ENCODE measurements at regions not wholly inside any gene's neighbourhood (a gene's known extent, or its start where the extent isn't known, plus 50 kb on each side); places are given as distances from the start of the nearest gene placed in this dataset.

DNA sequence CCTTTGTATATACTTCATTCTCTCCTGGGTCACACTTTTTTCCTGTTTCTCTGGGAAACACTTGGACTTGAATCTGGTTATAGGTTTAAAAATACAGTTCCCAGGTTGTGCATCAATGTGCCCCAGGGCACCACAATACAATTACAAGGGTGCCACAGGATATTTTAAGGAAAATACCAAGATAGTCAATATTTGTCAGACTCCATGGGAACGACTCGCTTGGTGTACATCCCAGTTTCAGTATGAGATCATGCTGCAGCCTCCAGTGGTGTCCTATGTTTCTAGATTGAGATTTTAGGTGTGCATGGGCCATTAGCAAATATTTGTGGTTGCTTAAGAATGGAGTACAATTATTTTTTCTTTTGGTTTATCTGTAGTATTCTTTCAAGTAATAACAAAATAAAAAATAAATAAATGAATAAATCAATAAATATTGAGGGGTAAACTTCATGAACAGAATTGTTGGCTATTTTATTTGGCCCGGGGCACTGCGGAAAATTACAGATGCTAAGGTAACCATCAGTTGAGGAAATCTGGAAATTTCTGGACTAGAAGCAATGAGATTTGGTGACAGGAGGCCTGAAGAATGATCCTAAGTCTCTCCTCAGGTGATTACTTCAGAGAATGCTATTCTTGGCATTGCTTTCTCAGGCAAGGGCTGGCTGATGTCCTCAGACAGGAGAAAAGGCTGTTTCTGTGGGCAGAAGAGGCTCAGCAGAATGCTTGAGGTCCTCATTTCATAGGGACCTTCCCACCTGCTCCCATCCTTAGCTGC, 649.3 kb upstream of the SOX11 start:
- Histone ChIP-seq H3K27me3 (no peaks in the 10 kb centered on the region), H3K4me3 (no peak overlapping the region), H3K27ac (no peak overlapping the region), H3K4me1 (no peaks in the 10 kb centered on the region), H3K9me3 (no peaks in the 10 kb centered on the region), H3K36me3 (ENCODE audit: low read depth, missing control alignments) (no peaks in the 10 kb centered on the region)
- 86 to 94% methylated on average over 4 of the region's 4 CpGs for whole genome bisulfite sequencing, 2 donors
- DNase-seq, result no peak
- TF ChIP-seq, protein P1, sequence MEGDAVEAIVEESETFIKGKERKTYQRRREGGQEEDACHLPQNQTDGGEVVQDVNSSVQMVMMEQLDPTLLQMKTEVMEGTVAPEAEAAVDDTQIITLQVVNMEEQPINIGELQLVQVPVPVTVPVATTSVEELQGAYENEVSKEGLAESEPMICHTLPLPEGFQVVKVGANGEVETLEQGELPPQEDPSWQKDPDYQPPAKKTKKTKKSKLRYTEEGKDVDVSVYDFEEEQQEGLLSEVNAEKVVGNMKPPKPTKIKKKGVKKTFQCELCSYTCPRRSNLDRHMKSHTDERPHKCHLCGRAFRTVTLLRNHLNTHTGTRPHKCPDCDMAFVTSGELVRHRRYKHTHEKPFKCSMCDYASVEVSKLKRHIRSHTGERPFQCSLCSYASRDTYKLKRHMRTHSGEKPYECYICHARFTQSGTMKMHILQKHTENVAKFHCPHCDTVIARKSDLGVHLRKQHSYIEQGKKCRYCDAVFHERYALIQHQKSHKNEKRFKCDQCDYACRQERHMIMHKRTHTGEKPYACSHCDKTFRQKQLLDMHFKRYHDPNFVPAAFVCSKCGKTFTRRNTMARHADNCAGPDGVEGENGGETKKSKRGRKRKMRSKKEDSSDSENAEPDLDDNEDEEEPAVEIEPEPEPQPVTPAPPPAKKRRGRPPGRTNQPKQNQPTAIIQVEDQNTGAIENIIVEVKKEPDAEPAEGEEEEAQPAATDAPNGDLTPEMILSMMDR (IDR thresholded peaks at IDR 0.05), result no peak
- TF ChIP-seq POLR2A (IDR thresholded peaks at IDR 0.05), result no peak
- intact Hi-C loops (cut with DNase I; ENCODE audit: low total_unique reads), result no loop called here

DNA sequence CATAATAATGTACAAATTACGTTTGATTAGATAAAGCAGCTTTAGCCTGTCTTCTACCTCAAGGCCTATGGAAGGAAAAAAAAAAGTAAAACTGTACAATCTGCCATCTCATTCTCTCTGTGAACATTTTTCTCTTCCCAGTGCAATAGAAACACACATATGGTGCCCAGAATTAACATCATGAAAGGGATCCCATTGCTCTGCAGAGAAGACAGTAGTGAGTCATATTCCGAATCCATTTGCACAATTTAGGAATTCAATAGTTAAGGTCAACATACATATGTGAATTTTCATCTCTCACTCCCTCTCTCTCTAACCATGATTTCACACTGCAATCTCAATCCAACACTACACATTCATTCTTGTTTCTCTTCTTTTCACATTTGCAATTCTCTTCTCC, 640.9 kb upstream of the SOX11 start:
- TF ChIP-seq, protein P1 (IDR thresholded peaks at IDR 0.05), result no peak
- no peak for TF ChIP-seq POLR2A (IDR thresholded peaks at IDR 0.05)
- DNase-seq, result no peak
- no peaks in the 10 kb centered on the region for H3K36me3 ChIP-seq (ENCODE audit: low read depth, missing control alignments)
- no peak overlapping the region for H3K4me3 ChIP-seq
- H3K4me1 ChIP-seq, result no peaks in the 10 kb centered on the region
- no peaks in the 10 kb centered on the region for H3K9me3 ChIP-seq
- H3K27ac ChIP-seq, result no peak overlapping the region
- H3K27me3 ChIP-seq, result no peaks in the 10 kb centered on the region
- intact Hi-C loops (cut with DNase I; ENCODE audit: low total_unique reads), result no loop called here
- WGBS, 2 donors, result 72 to 76% methylated on average over 2 of the region's 2 CpGs

DNA sequence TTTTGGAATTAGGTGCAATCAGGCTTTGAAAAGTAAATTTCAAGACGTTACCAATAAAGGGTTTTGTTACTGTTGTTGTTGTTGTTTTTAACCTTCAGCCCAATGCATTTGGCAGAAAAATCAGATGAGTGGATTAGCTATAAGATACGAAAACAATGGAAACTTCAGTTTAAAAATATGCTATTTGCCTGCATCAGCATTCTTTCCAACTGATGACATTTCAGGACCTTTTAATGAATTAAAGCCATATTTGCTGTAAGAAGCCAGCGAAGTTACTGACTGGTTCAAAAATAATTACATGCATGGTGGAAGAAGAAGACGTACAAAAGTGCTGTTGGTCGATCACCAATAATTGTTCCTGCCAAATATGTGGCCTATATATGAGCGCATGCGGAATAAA, 639.3 kb upstream of the SOX11 start:
- intact Hi-C loops (cut with DNase I; ENCODE audit: low total_unique reads), result no loop called here
- Histone ChIP-seq H3K4me1 (no peaks in the 10 kb centered on the region), H3K36me3 (ENCODE audit: low read depth, missing control alignments) (no peaks in the 10 kb centered on the region), H3K27ac (no peak overlapping the region), H3K9me3 (no peaks in the 10 kb centered on the region), H3K27me3 (no peaks in the 10 kb centered on the region), H3K4me3 (no peak overlapping the region)
- TF ChIP-seq, protein P1 (IDR thresholded peaks at IDR 0.05), result no peak
- TF ChIP-seq POLR2A (IDR thresholded peaks at IDR 0.05), result no peak
- 89 to 91% methylated on average over 7 of the region's 7 CpGs for WGBS, 2 donors
- no peak for DNase-seq

DNA sequence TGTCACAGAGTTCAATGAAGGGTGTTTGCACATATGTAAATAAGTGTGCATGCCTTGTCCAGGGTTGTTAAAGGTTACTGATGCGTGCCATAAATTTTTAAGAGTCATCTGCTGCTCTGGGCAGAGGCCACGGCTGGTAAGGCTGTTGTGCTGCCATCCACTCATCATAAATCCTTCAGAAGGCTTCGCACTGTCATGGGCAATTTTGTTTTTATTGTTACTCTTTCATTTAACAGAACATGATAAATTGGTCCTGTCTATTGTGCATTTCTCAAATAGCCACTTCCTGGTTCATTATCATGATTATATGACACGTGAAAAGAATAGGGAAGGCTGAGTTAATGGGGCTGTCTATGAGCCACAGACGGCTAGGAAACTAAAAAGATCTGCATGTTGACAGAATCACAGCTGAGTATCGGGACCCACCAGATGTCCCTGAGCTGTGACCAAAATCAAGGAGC, 634.3 kb upstream of the SOX11 start:
- no peaks in the 10 kb centered on the region for H3K4me1 ChIP-seq
- no peaks in the 10 kb centered on the region for H3K27me3 ChIP-seq
- H3K4me3 ChIP-seq, result no peak overlapping the region
- no peak for DNase-seq
- intact Hi-C loops (cut with DNase I; ENCODE audit: low total_unique reads), result no loop called here
- H3K27ac ChIP-seq, result no peak overlapping the region
- no peaks in the 10 kb centered on the region for H3K36me3 ChIP-seq (ENCODE audit: low read depth, missing control alignments)
- 64 to 73% methylated on average over 6 of the region's 6 CpGs for WGBS, 2 donors
- TF ChIP-seq POLR2A (IDR thresholded peaks at IDR 0.05), result no peak
- TF ChIP-seq, protein P1 (IDR thresholded peaks at IDR 0.05), result no peak
- H3K9me3 ChIP-seq, result no peaks in the 10 kb centered on the region

DNA sequence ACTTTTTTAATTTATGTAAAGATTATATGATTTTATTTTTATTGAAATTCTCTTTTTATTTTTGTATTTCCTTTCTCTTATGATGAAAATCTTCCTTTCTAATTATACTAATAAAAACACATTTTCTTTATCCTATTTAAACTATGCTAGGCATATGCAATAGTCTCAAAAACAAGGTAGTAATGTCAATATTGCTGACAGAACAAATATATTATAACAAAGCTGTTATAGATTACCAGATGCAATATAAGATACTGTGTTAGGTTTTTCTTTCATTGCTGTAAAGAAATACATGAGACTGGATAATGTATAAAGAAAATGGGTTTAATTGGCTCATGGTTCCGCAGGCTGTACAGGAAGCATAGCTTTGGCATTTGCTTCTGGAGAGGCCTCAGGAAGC, 631.2 kb upstream of the SOX11 start:
- H3K27me3 ChIP-seq, result no peaks in the 10 kb centered on the region
- H3K9me3 ChIP-seq, result no peaks in the 10 kb centered on the region
- 100% methylated on average over 1 of the region's 1 CpG for WGBS, 2 donors
- H3K36me3 ChIP-seq (ENCODE audit: low read depth, missing control alignments), result no peaks in the 10 kb centered on the region
- intact Hi-C loops (cut with DNase I; ENCODE audit: low total_unique reads), result no loop called here
- H3K4me3 ChIP-seq, result no peak overlapping the region
- no peak for TF ChIP-seq POLR2A (IDR thresholded peaks at IDR 0.05)
- TF ChIP-seq, protein P1 (IDR thresholded peaks at IDR 0.05), result no peak
- H3K4me1 ChIP-seq, result no peaks in the 10 kb centered on the region
- no peak for DNase-seq
- no peak overlapping the region for H3K27ac ChIP-seq
